Endothelial cell of umbilical vein (primary cell): ENCODE measurements at regions not wholly inside any gene's neighbourhood (a gene's known extent, or its start where the extent isn't known, plus 50 kb on each side); places are given as distances from the start of the nearest gene placed in this dataset.
"Not testable (repeated sequence)": the region's sequence is repeated elsewhere in the genome, so short reads cannot be mapped to it uniquely, and the experiment has no call there.

Source experiments
- BruUV-seq: library from RNA; stranded (reverse); fragments of 400-500 nt; replicated peaks from 2 replicates; lab custom pipeline; 2021; lab: Mats Ljungman, UMichigan
- CTCF ChIA-PET: fragments of 300-600, 350-600 bp; sonication (Branson Sonifier 250); formaldehyde crosslinking; loops from one replicate; lab custom pipeline; 2021; ENCODE audit warnings: antibody characterized with exemption, inconsistent platforms; lab: Charles Lee
- POLR2A ChIA-PET: fragments of 300-600, 350-600 bp; sonication (Branson Sonifier 250); formaldehyde crosslinking; loops from one replicate; lab custom pipeline; 2021; ENCODE audit warnings: antibody characterized with exemption, inconsistent platforms; lab: Charles Lee
- DNase-seq: peaks from one replicate; pipeline ENCODE4 v3.0.0-alpha.2; 2011; ENCODE audit warnings: low read depth, low spot score
- FAIRE-seq: peaks from 2 replicates; lab custom pipeline; 2011; peaks lifted over from hg19 to GRCh38; lab: Jason Lieb, UNC
- H2AFZ ChIP-seq: 2 replicates; pipeline ENCODE4 v1.6.0; 2012; ENCODE audit warnings: low read depth, low read length, control low read depth, inconsistent platforms
- H3K27ac ChIP-seq: 2 replicates; pipeline ENCODE4 v1.5.1; 2011; ENCODE audit warnings: low read depth, mild to moderate bottlenecking, control low read depth, low read length, moderate library complexity; ENCODE audit not compliant: insufficient read depth
- H3K27me3 ChIP-seq, 2 experiments: 2 replicates each; pipeline versions ENCODE4 v1.6.0 to v1.6.1; 2011; ENCODE audit warnings: low read length in 2 of 2, mixed read lengths in 1 of 2; ENCODE audit not compliant: control insufficient read depth in 2 of 2, insufficient read depth in 2 of 2
- H3K36me3 ChIP-seq, 2 experiments: 2 replicates in 1 of 2; 3 replicates in 1 of 2; pipeline ENCODE4 v1.5.1; 2011; ENCODE audit warnings: low read length in 2 of 2, mild to moderate bottlenecking in 1 of 2, moderate library complexity in 1 of 2; ENCODE audit not compliant: control insufficient read depth in 2 of 2, insufficient read depth in 2 of 2; ENCODE audit errors: extremely low read depth in 1 of 2
- H3K4me1 ChIP-seq: 3 replicates; pipeline ENCODE4 v1.5.1; 2011; ENCODE audit warnings: mild to moderate bottlenecking, low read length; ENCODE audit not compliant: control insufficient read depth, insufficient read depth; ENCODE audit errors: extremely low read depth
- H3K4me2 ChIP-seq: 2 replicates; pipeline ENCODE4 v1.6.1; 2011; ENCODE audit warnings: low read length, control low read depth, mixed read lengths; ENCODE audit not compliant: insufficient read depth
- H3K4me3 ChIP-seq, 3 experiments: fragments of 200-600 bp in 1 of 3; sonication (generic), shearing (Covaris generic) in 1 of 3; replicated peaks in 1 of 3; 2 replicates each; pipeline ENCODE4 v1.5.1; 2011 to 2016; ENCODE audit warnings: control low read depth in 3 of 3, low read length in 3 of 3, mild to moderate bottlenecking in 2 of 3, inconsistent platforms in 1 of 3, low read depth in 1 of 3, moderate library complexity in 1 of 3; ENCODE audit not compliant: insufficient read depth in 1 of 3
- H3K79me2 ChIP-seq: 2 replicates; pipeline ENCODE4 v1.6.0; 2012; ENCODE audit warnings: low read length, inconsistent platforms; ENCODE audit not compliant: control insufficient read depth, insufficient read depth
- H3K9ac ChIP-seq: replicated peaks from 2 replicates; pipeline ENCODE3; 2011; ENCODE audit warnings: low read length, control low read depth; ENCODE audit not compliant: insufficient read depth; ENCODE audit errors: extremely low read depth
- H3K9me1 ChIP-seq: replicated peaks from 3 replicates; pipeline ENCODE4 v1.6.0; 2011; ENCODE audit warnings: mild to moderate bottlenecking, low read length; ENCODE audit not compliant: control insufficient read depth, insufficient read depth; ENCODE audit errors: extremely low read depth
- H3K9me3 ChIP-seq: replicated peaks from 2 replicates; pipeline ENCODE4 v1.5.1; 2012; ENCODE audit warnings: low read length, inconsistent platforms; ENCODE audit not compliant: control insufficient read depth, insufficient read depth
- H4K20me1 ChIP-seq: replicated peaks from 2 replicates; pipeline ENCODE3; 2011; ENCODE audit warnings: mild to moderate bottlenecking, low read length; ENCODE audit not compliant: control insufficient read depth, insufficient read depth; ENCODE audit errors: extremely low read depth
- FOS ChIP-seq: IDR thresholded peaks from 2 replicates; pipeline ENCODE4 v1.6.1; 2011; ENCODE audit warnings: mild to moderate bottlenecking, low read length, moderate library complexity, borderline replicate concordance; ENCODE audit not compliant: insufficient read depth
- GATA2 ChIP-seq: IDR thresholded peaks from 2 replicates; pipeline ENCODE4 v1.7.0; 2011; ENCODE audit warnings: low read depth, mild to moderate bottlenecking, moderate library complexity, mixed read lengths, low read length; ENCODE audit not compliant: insufficient read length, insufficient read depth
- JUN ChIP-seq: IDR thresholded peaks from 2 replicates; pipeline ENCODE4 v1.6.1; 2011; ENCODE audit warnings: borderline replicate concordance, low read depth; ENCODE audit not compliant: insufficient read length, insufficient read depth
- MYC ChIP-seq: IDR thresholded peaks from one replicate; pipeline ENCODE4 v1.6.1; 2011; ENCODE audit warnings: mild to moderate bottlenecking, low read depth, low read length
- dilution Hi-C: fragments of 300-500 bp; cut with MboI; formaldehyde crosslinking; loops from one replicate; pipeline ENCODE4 v1.15.0; 2019; ENCODE audit warnings: low sequenced_read_pairs; ENCODE audit not compliant: extremely low pct_ligation_motif_present
- intact Hi-C: fragments of 100-400 bp; cut with micrococcal nuclease; formaldehyde crosslinking; loops from one replicate; pipeline ENCODE4 v1.10.0; 2022
- TF ChIP-seq, protein P1 (sequence below): IDR thresholded peaks from 2 replicates; pipeline ENCODE4 v1.6.1; 2011; ENCODE audit not compliant: insufficient read depth, insufficient read length

GRCh38 chr6:86285876-86286275 lies 643.2 kb upstream of the SYNCRIP start:
- ChIA-PET CTCF (no interaction called here), POLR2A (no interaction called here)
- dilution Hi-C loops (no loop called here), intact Hi-C loops (no loop called here)
- Histone ChIP-seq H3K4me2 (no peak overlapping the region), H3K36me3 (no peaks in the 10 kb centered on the region), H3K27me3 (no peaks in the 10 kb centered on the region), H3K9me3 (peaks cover 2% of the 10 kb centered on the region), H4K20me1 (no peaks in the 10 kb centered on the region), H3K27ac (no peak overlapping the region), H3K9me1 (no peaks in the 10 kb centered on the region), H2AFZ (no peak overlapping the region), H3K9ac (no peak overlapping the region), H3K79me2 (no peaks in the 10 kb centered on the region), H3K4me3 (no peak overlapping the region), H3K4me1 (no peaks in the 10 kb centered on the region)
- TF ChIP-seq FOS (no peak), MYC (no peak), JUN (no peak), GATA2 (no peak)
- TF ChIP-seq, protein P1, sequence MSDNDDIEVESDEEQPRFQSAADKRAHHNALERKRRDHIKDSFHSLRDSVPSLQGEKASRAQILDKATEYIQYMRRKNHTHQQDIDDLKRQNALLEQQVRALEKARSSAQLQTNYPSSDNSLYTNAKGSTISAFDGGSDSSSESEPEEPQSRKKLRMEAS = no peak
- DNase-seq (no peak), FAIRE-seq (no peak)
- no TSS peak for BruUV-seq

GRCh38 chr6:86284809-86285480 lies 642.3 kb upstream of the SYNCRIP start:
- H3K27ac ChIP-seq, H3K9ac ChIP-seq, dilution Hi-C loops, FAIRE-seq, H3K4me1 ChIP-seq, intact Hi-C loops, H4K20me1 ChIP-seq, H3K9me3 ChIP-seq, BruUV-seq, H3K79me2 ChIP-seq, DNase-seq, H3K9me1 ChIP-seq, H3K4me3 ChIP-seq, POLR2A ChIA-PET, H3K4me2 ChIP-seq, H3K36me3 ChIP-seq, H3K27me3 ChIP-seq, CTCF ChIA-PET, H2AFZ ChIP-seq: not testable (repeated sequence)

DNA sequence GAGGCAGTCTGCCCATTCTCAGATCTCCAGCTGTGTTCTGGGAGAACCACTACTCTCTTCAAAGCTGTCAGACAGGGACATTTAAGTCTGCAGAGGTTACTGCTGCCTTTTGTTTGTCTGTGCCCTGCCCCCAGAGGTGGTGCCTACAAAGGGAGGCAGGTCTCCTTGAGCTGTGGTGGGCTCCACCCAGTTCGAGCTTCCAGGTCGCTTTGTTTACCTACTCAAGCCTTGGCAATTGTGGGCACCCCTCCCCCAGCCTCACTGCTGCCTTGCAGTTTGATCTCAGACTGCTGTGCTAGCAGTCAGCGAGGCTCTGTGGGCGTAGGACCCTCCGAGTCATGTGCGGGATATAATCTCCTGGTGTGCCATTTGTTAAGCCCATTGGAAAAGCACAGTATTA lies 640.9 kb upstream of the SYNCRIP start:
- H3K27ac ChIP-seq, H3K9me3 ChIP-seq, H3K36me3 ChIP-seq, CTCF ChIA-PET, FAIRE-seq, H3K27me3 ChIP-seq, H3K79me2 ChIP-seq, intact Hi-C loops, H3K9ac ChIP-seq, POLR2A ChIA-PET, BruUV-seq, DNase-seq, H3K4me1 ChIP-seq, H3K9me1 ChIP-seq, H4K20me1 ChIP-seq, H3K4me3 ChIP-seq, H3K4me2 ChIP-seq, dilution Hi-C loops, H2AFZ ChIP-seq: not testable (repeated sequence)
